LNCaP clone FGC (cell line): ENCODE measurements at regions not wholly inside any gene's neighbourhood (a gene's known extent, or its start where the extent isn't known, plus 50 kb on each side); places are given as distances from the start of the nearest gene placed in this dataset.

Source experiments
- DNase-seq: peaks from one replicate; pipeline ENCODE4 v3.0.0-alpha.2; 2011; ENCODE audit warnings: low read depth
- H3K4me3 ChIP-seq: 2 replicates; pipeline ENCODE4 v1.5.1; 2011; ENCODE audit warnings: mild to moderate bottlenecking, low read depth, low read length, control low read depth
- CTCF ChIP-seq: IDR thresholded peaks from 2 replicates; pipeline ENCODE4 v1.5.1; 2012; ENCODE audit warnings: mild to moderate bottlenecking; ENCODE audit not compliant: control insufficient read depth, insufficient read depth; ENCODE audit errors: extremely low read depth

- DNase-seq: no peak
- TF ChIP-seq CTCF: no peak
- H3K4me3 ChIP-seq: no peak overlapping the region
Observed at GRCh38 chr1:14439015-14439414, 159.5 kb upstream of the KAZN start.

GRCh38 chr1:14440166-14440565 lies 158.3 kb upstream of the KAZN start:
- no peak for DNase-seq
- no peak for TF ChIP-seq CTCF
- no peak overlapping the region for H3K4me3 ChIP-seq

GRCh38 chr1:14440731-14441130 lies 157.8 kb upstream of the KAZN start:
- no peak for TF ChIP-seq CTCF
- no peak overlapping the region for H3K4me3 ChIP-seq
- no peak for DNase-seq

GRCh38 chr1:14441302-14441741 lies 157.2 kb upstream of the KAZN start:
- TF ChIP-seq CTCF: no peak
- H3K4me3 ChIP-seq: no peak overlapping the region
- no peak for DNase-seq

GRCh38 chr1:14442669-14443068 lies 155.8 kb upstream of the KAZN start:
- no peak overlapping the region for H3K4me3 ChIP-seq
- no peak for DNase-seq
- no peak for TF ChIP-seq CTCF

- DNase-seq: no peak
- no peak overlapping the region for H3K4me3 ChIP-seq
- TF ChIP-seq CTCF: no peak
Observed at GRCh38 chr1:14443164-14443787, 155.2 kb upstream of the KAZN start.

- no peak for DNase-seq
- no peak for TF ChIP-seq CTCF
- no peak overlapping the region for H3K4me3 ChIP-seq
Observed at GRCh38 chr1:14451217-14451616, 147.3 kb upstream of the KAZN start.
